ENCODE measurements at regions not wholly inside any gene's neighbourhood (a gene's known extent, or its start where the extent isn't known, plus 50 kb on each side); places are given as distances from the start of the nearest gene placed in this dataset.

GRCh38 chr18:39711701-39712100 lies 2146.1 kb upstream of the CELF4 start:
- Mint-ChIP-seq H3K27me3 (ENCODE audit: insufficient read depth, low read depth, poor library complexity) (no peaks in the 10 kb centered on the region), H3K4me3 (no peak overlapping the region), H3K27ac (no peak overlapping the region), H3K36me3 (ENCODE audit: low read depth) (no peaks in the 10 kb centered on the region), H3K4me1 (no peaks in the 10 kb centered on the region; the same call in 2 of the 3 replicates), H3K9me3 (no peaks in the 10 kb centered on the region)
- Histone ChIP-seq H2AFZ (no peak overlapping the region), H3K27ac (ENCODE audit: low read depth) (no peak overlapping the region), H3K36me3 (ENCODE audit: insufficient read depth) (no peaks in the 10 kb centered on the region), H3K9me2 (ENCODE audit: insufficient read depth) (no peaks in the 10 kb centered on the region), H3K4me2 (no peak overlapping the region), H3F3A (replicated peaks; ENCODE audit: low read depth) (no peaks in the 10 kb centered on the region), H3K79me2 (replicated peaks; ENCODE audit: insufficient read depth) (no peaks in the 10 kb centered on the region), H3K27me3 (ENCODE audit: insufficient read depth) (no peaks in the 10 kb centered on the region), H3K4me3 (no peak overlapping the region), H4K20me1 (replicated peaks; ENCODE audit: insufficient read depth) (no peaks in the 10 kb centered on the region; the same call in 1 of the 2 replicates), H3K4me1 (ENCODE audit: insufficient read depth) (no peaks in the 10 kb centered on the region)
- DNase-seq (ENCODE audit: low spot score) (no peak), ATAC-seq (no peak)
- no peak for TF ChIP-seq ETS1 (IDR thresholded peaks at IDR 0.05)
- no peak for TF ChIP-seq ZNF331 (CRISPR knock-in tag; IDR thresholded peaks at IDR 0.05; ENCODE audit: low read depth)
- TF ChIP-seq REST (IDR thresholded peaks at IDR 0.05; ENCODE audit: unreplicated experiment) = no peak
- no peak for TF ChIP-seq POLR2AphosphoS5 (IDR thresholded peaks at IDR 0.05; ENCODE audit: low read depth)
- TF ChIP-seq STAT1 (IDR thresholded peaks at IDR 0.05; ENCODE audit: unreplicated experiment) = no peak
- TF ChIP-seq ZNF114 (CRISPR knock-in tag; IDR thresholded peaks at IDR 0.05) = no peak
- no peak for TF ChIP-seq NANOG (IDR thresholded peaks at IDR 0.05; ENCODE audit: borderline replicate concordance)

- Histone ChIP-seq H3K4me1 (ENCODE audit: insufficient read depth) (peaks cover 3% of the 10 kb centered on the region; the same call in 1 of the 2 replicates), H3K4me2 (no peak overlapping the region), H3F3A (replicated peaks; ENCODE audit: low read depth) (no peaks in the 10 kb centered on the region), H2AFZ (no peak overlapping the region), H3K4me3 (no peak overlapping the region), H3K9me2 (ENCODE audit: insufficient read depth) (no peaks in the 10 kb centered on the region), H3K27me3 (ENCODE audit: insufficient read depth) (no peaks in the 10 kb centered on the region), H3K27ac (ENCODE audit: low read depth) (no peak overlapping the region), H3K36me3 (ENCODE audit: insufficient read depth) (no peaks in the 10 kb centered on the region), H3K79me2 (replicated peaks; ENCODE audit: insufficient read depth) (no peaks in the 10 kb centered on the region; the same call in 1 of the 2 replicates), H4K20me1 (replicated peaks; ENCODE audit: insufficient read depth) (no peaks in the 10 kb centered on the region; the same call in 1 of the 2 replicates)
- DNase-seq (ENCODE audit: low spot score) = no peak
- no peak overlapping the region for H3K4me3 Mint-ChIP-seq
- no peaks in the 10 kb centered on the region for H3K36me3 Mint-ChIP-seq (ENCODE audit: low read depth)
- no peak overlapping the region for H3K27ac Mint-ChIP-seq
- no peak for ATAC-seq
- no peaks in the 10 kb centered on the region; the same call in 2 of the 3 replicates for H3K4me1 Mint-ChIP-seq
- no peaks in the 10 kb centered on the region for H3K9me3 Mint-ChIP-seq
- no peaks in the 10 kb centered on the region for H3K27me3 Mint-ChIP-seq (ENCODE audit: insufficient read depth, low read depth, poor library complexity)
- TF ChIP-seq ZNF462 (CRISPR knock-in tag; IDR thresholded peaks at IDR 0.05) = no peak
- no peak for TF ChIP-seq CREB1 (CRISPR knock-in tag; IDR thresholded peaks at IDR 0.05; ENCODE audit: low read depth)
- no peak for TF ChIP-seq EZH2 (IDR thresholded peaks at IDR 0.05; ENCODE audit: low read depth, unreplicated experiment)
- no peak for TF ChIP-seq NANOG (IDR thresholded peaks at IDR 0.05; ENCODE audit: borderline replicate concordance)
These were observed 2139.8 kb upstream of the CELF4 start for GRCh38 chr18:39705362-39705761.

Data from GM23338 (cell line).